SIG-M5 (cell line): ENCODE measurements at regions not wholly inside any gene's neighbourhood (a gene's known extent, or its start where the extent isn't known, plus 50 kb on each side); places are given as distances from the start of the nearest gene placed in this dataset.

ENCODE experiments used
- DNase-seq: peaks from one replicate; lab custom pipeline; 2025; lab: John Stamatoyannopoulos, UW

- DNase-seq = no peak
These were observed 53.5 kb upstream of the RAP1B start for GRCh38 chr12:68557011-68557730.

- no peak for DNase-seq
These were observed 51.5 kb upstream of the RAP1B start for GRCh38 chr12:68559246-68559645.

GRCh38 chr12:68559984-68560850, 50.5 kb upstream of the RAP1B start:
- peak; percentile 8 for DNase-seq

- no peak for DNase-seq
These were observed 49.8 kb upstream of the RAP1B start for GRCh38 chr12:68560851-68561422.
